ENCODE measurements at regions not wholly inside any gene's neighbourhood (a gene's known extent, or its start where the extent isn't known, plus 50 kb on each side); places are given as distances from the start of the nearest gene placed in this dataset.

GRCh38 chr9:26313108-26313507, 579.5 kb downstream of the CAAP1 start:
- DNase-seq (ENCODE audit: low read depth) = no peak

GRCh38 chr9:26311463-26311995, 581.1 kb downstream of the CAAP1 start:
- no peak for DNase-seq (ENCODE audit: low read depth)

- DNase-seq (ENCODE audit: low read depth) = no peak
Measured at GRCh38 chr9:26310294-26310693, 582.3 kb downstream of the CAAP1 start.

- no peak for DNase-seq (ENCODE audit: low read depth)
Measured at GRCh38 chr9:26308328-26308727, 584.3 kb downstream of the CAAP1 start.

- DNase-seq (ENCODE audit: low read depth) = no peak
Measured at GRCh38 chr9:26301659-26302058, 590.9 kb downstream of the CAAP1 start.

DNA sequence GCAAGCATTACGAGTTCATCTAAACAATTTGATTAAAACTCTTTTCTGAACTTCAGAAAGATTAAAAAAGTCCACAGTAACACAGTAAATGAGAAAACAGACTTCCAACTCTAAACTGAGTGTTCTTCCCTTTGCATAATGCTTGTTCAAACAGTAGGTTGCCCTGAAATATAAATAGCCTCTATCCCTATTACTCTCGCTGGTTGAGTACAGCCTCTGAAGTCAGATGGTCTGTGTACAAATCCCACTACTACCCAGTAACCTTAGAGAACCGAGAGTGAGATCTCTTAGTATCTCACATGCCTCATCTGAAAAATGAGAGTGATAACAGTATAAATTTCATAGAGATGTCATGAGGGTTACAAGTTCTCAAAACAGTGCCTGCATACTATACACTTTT, 591.6 kb downstream of the CAAP1 start:
- DNase-seq (ENCODE audit: low read depth) = no peak

DNA sequence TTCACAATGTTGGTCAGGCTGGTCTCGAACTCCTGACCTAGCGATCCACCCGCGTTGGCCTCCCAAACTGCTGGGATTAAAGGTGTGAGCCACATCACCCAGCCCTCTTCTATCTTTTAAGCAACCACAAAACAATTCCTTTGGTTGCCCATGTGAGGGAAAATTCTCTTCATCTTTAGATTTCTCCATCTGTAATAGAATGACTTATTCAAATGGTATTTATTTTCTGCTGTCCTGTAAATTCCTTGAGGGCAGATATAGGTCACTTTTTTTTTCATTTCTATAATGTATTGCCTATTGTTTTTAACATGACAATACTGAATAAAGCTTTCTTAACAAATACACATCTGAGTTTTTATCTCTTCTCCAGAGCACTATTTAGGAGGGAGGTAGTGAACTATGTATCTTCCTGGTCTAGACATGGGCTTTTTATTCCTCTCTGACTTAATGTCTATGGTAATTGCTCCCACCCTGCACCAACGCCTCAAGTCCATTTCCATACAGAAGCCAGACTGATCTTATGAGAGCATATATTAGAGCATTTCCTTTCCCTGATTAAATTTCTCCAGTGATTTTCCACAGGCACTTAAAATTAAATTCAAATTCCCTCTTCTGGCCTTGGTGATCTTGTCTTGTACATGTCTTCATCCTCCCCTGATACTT, 595.6 kb downstream of the CAAP1 start:
- no peak for DNase-seq (ENCODE audit: low read depth)

DNA sequence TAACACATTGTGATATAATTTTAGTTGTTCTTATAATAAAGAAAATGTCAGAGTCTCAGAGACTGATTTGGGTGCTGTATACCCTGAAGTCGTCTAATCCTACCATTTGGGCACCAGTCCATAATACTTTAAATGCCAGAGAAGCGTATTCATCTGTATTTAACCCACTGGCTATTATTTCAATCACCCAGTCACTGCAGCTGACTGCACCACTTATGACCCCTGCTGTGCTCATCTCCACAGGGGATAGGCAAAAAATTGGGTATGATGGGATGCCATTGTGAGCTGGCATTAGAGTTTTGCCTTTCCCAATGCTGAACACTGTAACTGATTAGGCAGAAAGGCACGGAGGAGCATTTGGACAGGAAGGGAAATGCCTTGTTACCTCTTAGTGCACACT, 599.7 kb downstream of the CAAP1 start:
- DNase-seq (ENCODE audit: low read depth) = no peak

GRCh38 chr9:26271495-26272122, 593.4 kb upstream of the TUSC1 start:
- DNase-seq (ENCODE audit: low read depth) = no peak

DNA sequence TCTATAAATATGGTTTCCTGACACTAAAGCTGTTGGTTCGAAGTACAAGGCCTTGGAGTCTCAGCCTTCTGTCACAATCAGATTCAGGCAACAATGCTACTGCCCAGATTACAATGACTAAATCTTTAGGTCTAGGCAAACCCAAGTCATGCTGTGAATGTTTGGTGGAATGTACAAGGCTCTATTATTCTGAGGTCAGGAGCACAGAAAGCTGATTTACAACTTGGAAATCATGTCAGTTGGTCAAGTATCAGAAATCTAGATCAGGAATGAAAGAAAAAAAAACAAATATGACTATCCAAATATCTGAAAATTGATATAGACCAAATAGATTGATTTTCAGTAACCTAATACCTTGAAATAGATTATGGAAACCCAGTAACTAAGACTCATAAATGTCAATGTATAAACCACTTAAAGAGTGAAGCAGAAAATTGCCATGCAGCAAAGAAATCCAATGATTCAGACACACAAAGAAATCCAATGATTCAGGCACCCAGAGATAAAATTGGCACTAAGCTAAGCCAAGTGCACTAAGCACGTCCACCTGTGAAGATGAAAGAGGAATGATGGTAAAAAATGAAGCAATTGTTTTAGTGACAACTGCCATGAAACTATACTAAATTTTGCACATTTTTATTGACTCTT, 588.0 kb upstream of the TUSC1 start:
- no peak for DNase-seq (ENCODE audit: low read depth)

DNA sequence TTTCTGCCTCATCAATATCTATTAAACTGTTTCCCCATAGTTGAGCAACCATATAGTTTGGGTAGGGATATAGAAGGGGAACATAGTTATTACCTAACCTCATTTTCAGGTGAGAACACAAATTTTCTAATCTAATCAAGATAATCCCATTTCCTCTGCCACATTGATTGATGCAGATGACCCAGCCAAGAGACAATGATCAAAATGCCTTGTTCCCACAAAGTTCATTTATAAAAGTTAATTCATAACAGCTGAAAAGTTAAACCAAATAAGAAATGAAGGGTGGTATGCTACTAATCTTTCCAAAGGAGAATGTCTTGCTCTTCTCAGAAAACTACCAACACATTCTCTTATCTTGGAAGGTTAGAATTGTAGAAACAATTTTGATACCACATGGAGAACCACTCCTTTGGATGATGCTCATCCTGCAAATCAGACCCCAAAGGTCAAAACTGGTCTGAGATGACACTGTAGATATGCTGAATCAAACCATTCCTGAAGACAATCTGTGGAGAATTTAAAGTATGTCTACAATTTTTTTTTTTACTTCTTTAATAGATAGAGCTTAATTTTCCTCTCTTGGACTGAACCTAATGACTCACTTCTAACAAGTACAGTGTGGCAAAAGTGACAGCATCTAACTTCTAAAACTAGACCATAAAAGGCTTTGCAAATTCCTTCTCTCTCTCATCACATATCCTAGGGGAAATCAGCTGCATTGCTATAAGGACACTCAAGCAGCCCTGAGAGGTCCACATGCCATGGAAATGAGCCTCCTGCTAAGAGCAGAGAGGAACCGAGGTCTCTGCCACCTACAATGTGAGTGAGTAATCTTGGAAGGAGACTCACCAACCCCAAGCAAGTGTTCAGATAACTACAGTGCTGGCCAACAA, 586.7 kb upstream of the TUSC1 start:
- DNase-seq (ENCODE audit: low read depth) = no peak

DNA sequence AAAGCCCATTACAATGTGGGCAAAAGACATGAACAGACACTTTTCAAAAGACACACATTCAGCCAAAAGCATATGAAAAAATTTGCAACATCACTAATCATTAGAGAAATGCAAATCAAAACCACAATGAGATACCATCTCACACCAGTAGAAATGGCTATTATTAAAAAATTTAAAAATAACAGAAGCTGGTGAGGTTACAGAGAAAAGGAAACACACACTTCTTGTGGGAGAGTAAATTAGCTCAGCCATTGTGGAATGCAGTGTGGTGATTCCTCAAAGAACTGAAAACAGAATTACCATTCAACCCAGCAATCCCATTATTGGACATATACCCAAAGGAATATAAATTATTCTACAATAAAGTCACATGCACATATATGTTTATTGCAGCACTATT, 585.2 kb upstream of the TUSC1 start:
- DNase-seq (ENCODE audit: low read depth) = no peak

- no peak for DNase-seq (ENCODE audit: low read depth)
Measured at GRCh38 chr9:26262421-26263107, 584.3 kb upstream of the TUSC1 start.

DNA sequence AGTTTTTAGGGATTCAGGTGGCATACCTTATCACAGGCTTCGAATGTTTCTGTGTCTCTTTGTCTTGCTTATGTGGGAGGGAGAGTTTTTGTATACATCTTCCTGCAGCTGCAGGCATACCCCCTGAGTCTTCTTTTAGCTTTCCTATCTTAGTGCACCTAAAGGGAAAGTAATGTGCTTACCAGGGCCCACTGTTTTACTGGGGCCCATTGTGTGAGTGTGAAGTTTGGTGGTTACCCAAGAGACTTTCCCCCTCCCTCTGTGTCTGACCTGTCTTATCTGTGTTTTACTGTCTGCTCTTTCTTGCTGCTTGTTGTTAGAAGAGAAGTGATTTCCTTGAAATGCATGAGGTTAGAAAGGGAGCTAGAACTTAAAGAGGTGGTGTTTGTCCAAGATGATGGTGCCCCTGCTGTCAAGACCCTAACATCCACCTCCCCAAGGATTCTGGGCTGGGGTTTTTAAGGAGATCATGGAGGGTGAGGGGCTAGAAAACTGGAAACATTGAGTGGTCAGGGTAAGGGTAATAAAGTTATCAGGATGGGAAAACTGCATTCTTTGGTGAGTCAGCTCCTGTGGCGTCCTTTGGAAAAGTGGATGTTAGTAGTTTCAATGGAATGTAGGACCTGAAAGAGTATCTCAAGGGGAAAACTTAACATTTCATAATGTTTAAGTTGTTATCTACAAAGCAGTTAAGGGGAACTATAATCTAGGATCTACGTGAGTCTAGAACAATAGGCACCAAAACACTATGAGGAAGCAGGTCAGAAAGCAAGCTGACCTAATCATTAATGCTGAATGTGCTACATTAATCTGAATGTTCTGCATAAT, 583.5 kb upstream of the TUSC1 start:
- no peak for DNase-seq (ENCODE audit: low read depth)

DNA sequence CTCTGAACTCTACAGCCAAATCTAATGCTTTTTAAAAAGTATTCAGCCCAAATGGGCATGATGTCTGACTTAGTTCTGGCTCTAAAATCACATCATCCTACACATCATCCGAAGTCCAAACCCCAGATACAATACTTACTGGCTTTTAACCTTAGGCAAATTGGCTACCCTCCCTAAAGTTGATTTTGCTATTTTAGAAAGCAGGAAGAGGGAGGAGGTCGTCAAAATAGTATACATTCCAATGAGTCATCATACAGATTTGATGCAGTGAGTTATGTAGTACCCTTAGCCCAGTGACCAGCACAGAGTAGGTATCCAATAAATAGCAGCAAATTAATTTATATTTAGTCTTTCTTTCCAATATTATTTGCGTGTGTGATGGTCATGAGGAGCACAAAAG, 582.0 kb upstream of the TUSC1 start:
- DNase-seq (ENCODE audit: low read depth) = no peak

- DNase-seq (ENCODE audit: low read depth) = no peak
Measured at GRCh38 chr9:26247861-26248260, 569.6 kb upstream of the TUSC1 start.

GRCh38 chr9:26244661-26245451, 566.6 kb upstream of the TUSC1 start:
- no peak for DNase-seq (ENCODE audit: low read depth)

GRCh38 chr9:26243726-26244125, 565.5 kb upstream of the TUSC1 start:
- no peak for DNase-seq (ENCODE audit: low read depth)

GRCh38 chr9:26243029-26243697, 564.9 kb upstream of the TUSC1 start:
- no peak for DNase-seq (ENCODE audit: low read depth)

All from activated T-cell treated with anti-CD3 and anti-CD28 coated beads for 48 hours (primary cell).